Esophagus squamous epithelium (tissue), 4 donors: ENCODE measurements at regions not wholly inside any gene's neighbourhood (a gene's known extent, or its start where the extent isn't known, plus 50 kb on each side); places are given as distances from the start of the nearest gene placed in this dataset.

Experiments
- POLR2A ChIP-seq, 4 donors: fragments of 450-650 bp; IDR thresholded peaks; one replicate each; pipeline ENCODE4 v1.6.1; 2017; ENCODE audit warnings: antibody characterized with exemption in 4 of 4, mild to moderate bottlenecking in 4 of 4, moderate library complexity in 3 of 4
- TF ChIP-seq, protein P1 (sequence below), 6 experiments: fragments of 450-650 bp in 4 of 6; fragments of 200-600 bp in 2 of 6; sonication (generic) in 2 of 6; IDR thresholded peaks; one replicate each; pipeline ENCODE4 v1.5.1; 2016 to 2019; ENCODE audit warnings: antibody characterized with exemption in 6 of 6, mild to moderate bottlenecking in 4 of 6, moderate library complexity in 4 of 6

DNA sequence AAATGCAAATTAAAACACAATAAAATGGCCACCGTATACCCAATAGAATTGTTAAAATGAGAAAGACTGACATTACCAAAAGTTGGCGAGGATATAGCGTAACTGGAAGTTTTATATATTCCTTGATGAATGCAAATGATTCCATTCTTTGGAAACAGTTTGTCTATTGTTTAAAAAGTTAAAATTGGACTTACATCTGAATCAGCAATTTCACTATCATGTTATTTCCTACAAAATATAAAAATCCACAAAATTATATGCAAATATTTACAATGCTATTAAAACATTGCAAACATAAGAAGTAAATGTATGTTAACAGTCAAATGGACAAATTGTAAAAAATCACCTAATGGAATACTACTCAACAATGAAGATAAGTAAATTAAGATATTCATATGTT, 852.2 kb upstream of the NDST4 start:
- TF ChIP-seq, protein P1, sequence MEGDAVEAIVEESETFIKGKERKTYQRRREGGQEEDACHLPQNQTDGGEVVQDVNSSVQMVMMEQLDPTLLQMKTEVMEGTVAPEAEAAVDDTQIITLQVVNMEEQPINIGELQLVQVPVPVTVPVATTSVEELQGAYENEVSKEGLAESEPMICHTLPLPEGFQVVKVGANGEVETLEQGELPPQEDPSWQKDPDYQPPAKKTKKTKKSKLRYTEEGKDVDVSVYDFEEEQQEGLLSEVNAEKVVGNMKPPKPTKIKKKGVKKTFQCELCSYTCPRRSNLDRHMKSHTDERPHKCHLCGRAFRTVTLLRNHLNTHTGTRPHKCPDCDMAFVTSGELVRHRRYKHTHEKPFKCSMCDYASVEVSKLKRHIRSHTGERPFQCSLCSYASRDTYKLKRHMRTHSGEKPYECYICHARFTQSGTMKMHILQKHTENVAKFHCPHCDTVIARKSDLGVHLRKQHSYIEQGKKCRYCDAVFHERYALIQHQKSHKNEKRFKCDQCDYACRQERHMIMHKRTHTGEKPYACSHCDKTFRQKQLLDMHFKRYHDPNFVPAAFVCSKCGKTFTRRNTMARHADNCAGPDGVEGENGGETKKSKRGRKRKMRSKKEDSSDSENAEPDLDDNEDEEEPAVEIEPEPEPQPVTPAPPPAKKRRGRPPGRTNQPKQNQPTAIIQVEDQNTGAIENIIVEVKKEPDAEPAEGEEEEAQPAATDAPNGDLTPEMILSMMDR (IDR thresholded peaks at IDR 0.05) = no peak
- no peak for TF ChIP-seq POLR2A (IDR thresholded peaks at IDR 0.05)
